ENCODE measurements at regions not wholly inside any gene's neighbourhood (a gene's known extent, or its start where the extent isn't known, plus 50 kb on each side); places are given as distances from the start of the nearest gene placed in this dataset.

GRCh38 chr18:25647404-25647803 is 295.4 kb upstream of the ZNF521 start:
- DNase-seq (ENCODE audit: low read depth in 3 of 3), result no peak

DNA sequence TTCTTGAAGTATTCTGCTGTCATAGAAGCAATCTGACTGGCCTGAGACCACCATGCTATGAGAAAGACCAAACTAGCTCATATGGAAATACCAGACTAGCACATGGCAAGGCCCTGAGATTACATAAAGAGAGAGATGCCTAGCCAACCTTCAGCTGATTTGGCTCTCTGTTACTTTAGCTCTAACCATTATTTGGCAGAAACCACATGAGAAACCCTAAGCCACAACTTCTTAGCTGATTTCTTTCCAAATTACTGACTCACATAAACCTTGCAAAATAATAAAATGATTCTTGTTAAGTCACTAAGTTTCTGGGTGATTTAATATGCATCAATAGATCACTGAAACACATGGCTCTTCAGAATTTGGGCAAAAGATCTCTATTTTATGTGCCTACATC is 295.0 kb upstream of the ZNF521 start:
- DNase-seq (ENCODE audit: low read depth in 3 of 3), result no peak

- no peak for DNase-seq (ENCODE audit: low read depth in 3 of 3)
Observed at GRCh38 chr18:25639596-25639995, 287.6 kb upstream of the ZNF521 start.

GRCh38 chr18:25633563-25633962 is 281.6 kb upstream of the ZNF521 start:
- no peak for DNase-seq (ENCODE audit: low read depth in 3 of 3)

DNA sequence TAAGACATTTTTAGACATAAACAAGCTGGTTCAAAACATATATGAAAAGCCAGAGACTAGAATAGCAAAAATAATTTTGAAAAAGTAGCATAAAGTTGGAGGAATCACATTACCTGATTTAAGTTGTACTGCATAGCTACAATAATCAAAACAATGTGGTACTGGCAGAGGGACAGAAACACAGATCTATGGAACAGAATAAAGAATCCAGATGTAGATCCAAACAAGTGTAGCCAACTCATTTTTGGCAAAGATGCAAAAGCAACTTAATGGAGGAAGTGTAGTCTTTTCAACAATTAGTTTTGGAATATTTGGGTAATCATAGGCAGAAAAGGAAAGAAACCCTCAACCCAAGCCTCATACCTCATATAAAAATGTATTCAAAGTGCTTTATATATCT is 278.7 kb upstream of the ZNF521 start:
- no peak for DNase-seq (ENCODE audit: low read depth in 3 of 3)

DNA sequence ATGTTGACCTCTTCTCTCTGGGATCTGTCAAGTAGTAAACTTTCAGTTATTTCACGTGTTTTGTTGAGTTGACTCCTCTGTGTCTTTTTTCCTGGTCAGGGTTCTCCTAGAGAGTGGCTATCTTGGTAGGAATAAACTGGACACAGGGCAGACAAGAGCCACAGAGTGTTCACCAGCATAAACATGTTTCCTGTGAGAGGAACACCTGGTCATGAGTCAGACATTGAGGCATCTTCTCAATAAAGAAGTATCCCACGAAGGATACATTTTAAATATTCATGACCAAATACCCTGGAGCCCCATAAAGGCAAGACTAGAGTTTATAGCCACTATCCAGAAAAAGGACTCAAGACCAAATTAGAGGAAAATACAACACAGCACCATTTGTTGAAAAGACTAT is 269.7 kb upstream of the ZNF521 start:
- no peak for DNase-seq (ENCODE audit: low read depth in 3 of 3)

DNA sequence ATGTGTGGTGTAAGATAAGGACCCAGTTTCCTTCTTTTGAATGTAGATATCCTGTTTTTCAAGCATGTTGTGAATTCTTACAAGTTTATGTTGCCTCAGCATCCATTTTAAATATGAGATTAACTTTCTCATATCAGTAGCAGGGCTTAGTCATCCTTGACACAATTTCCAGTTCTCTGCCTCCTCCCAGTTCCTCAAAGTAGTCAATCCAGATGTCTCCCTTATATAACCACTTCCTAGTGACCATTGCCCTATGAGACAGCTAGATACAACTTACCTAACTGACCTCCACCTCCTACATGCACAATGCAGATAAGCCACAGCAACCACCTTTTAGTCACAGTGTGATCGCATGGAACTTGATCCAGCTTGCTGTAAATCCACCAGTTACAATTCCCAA is 269.2 kb upstream of the ZNF521 start:
- no peak for DNase-seq (ENCODE audit: low read depth in 3 of 3)

DNA sequence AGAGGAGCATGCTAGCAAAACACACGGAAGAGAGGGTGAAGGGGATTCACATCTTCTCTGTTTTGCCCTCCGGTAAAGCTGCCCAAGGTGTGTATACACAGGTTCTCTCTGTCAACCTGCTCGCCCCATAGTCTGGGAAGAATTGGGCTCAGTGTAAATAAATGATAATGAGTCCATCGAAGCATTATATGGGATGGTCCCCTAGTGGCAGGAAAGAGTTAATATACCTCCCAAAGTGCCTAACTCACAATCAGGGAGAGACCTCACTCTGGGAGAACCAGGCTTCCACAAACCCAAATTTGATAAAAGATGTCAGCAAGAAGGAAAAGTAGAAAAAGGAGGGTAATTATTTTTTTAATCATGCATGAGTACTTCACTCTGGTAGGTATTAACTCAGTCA is 262.2 kb upstream of the ZNF521 start:
- no peak for DNase-seq (ENCODE audit: low read depth in 3 of 3)

DNA sequence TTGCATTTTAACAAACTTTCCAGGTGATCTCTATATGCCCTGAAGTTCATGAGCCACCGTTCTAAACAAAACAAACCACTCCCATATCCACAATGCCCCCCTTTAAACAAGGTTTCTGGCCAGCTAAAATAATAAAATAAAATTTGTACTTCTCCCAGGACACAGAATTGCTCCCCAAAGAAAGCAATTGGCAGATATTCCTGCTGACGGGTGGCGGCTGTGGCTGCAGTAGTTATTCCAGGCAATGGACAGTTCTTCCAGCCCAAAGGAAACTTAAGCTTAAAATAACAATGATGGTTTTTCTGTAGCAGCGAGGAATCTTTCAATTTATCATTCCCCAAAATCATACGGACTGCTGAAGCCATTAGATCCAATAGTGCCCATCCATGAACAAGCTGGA is 260.5 kb upstream of the ZNF521 start:
- DNase-seq (ENCODE audit: low read depth in 3 of 3), result no peak

GRCh38 chr18:25608091-25608490 is 256.1 kb upstream of the ZNF521 start:
- no peak for DNase-seq (ENCODE audit: low read depth in 3 of 3)

- DNase-seq (ENCODE audit: low read depth in 3 of 3), result no peak
Observed at GRCh38 chr18:25604894-25605597, 253.1 kb upstream of the ZNF521 start.

GRCh38 chr18:25604196-25604893 is 252.4 kb upstream of the ZNF521 start:
- DNase-seq (ENCODE audit: low read depth in 3 of 3), result no peak

- DNase-seq (ENCODE audit: low read depth in 3 of 3), result no peak
Observed at GRCh38 chr18:25599443-25599842, 247.5 kb upstream of the ZNF521 start.

DNA sequence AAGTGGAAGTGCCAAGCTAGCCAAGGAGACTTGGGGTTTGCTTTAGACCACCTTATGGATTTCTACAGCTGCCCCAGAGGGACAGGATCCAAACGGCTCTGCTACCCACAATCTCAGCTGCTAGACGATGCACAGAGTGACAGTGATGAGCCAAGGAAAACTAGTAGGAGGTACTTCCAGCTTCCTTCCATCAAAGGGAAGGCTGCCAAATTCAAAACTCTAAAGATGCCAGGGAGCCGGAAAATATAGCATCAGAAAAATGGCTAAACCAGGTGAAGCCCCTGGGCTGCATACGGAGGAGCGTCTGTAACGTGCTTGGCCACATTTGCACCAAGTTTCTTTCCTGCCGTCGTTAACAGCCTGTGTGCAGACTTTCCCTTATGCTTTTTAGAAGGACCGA is 245.5 kb upstream of the ZNF521 start:
- DNase-seq (ENCODE audit: low read depth in 3 of 3), result no peak

- no peak for DNase-seq (ENCODE audit: low read depth in 3 of 3)
Observed at GRCh38 chr18:25595274-25596060, 243.5 kb upstream of the ZNF521 start.

- DNase-seq (ENCODE audit: low read depth in 3 of 3), result no peak
Observed at GRCh38 chr18:25594351-25594750, 242.4 kb upstream of the ZNF521 start.

DNA sequence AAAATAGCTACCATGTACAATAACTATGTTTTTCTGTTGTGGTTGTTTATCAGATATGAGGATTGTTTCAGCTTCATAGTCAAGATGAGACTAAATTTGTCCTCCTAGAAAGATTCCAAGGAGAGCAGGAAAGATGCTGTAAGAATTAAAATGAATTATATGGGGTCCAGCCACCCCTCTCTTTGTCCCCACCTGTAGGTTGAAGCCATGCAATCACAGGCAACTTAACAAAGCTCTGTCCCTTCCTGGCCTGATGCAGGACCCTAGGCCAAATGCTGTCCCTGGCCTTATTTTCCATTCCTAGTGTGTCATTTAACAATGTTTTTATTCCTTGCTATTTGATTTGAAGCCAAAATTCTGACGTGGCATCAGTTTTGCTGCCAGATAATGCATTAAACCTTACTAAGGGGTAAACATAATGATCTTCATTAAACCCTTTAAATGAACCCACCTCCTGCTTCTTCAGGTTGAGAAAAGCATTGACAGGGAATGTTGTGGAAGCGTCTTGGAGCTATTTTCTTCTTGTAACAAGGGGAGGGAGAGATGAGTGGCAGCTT is 240.9 kb upstream of the ZNF521 start:
- DNase-seq (ENCODE audit: low read depth in 3 of 3), result no peak

GRCh38 chr18:25590456-25590855 is 238.5 kb upstream of the ZNF521 start:
- no peak for DNase-seq (ENCODE audit: low read depth in 3 of 3)

- DNase-seq (ENCODE audit: low read depth in 3 of 3), result no peak
Observed at GRCh38 chr18:25587545-25587944, 235.6 kb upstream of the ZNF521 start.

GRCh38 chr18:25568986-25569385 is 217.0 kb upstream of the ZNF521 start:
- no peak for DNase-seq (ENCODE audit: low read depth in 3 of 3)

DNA sequence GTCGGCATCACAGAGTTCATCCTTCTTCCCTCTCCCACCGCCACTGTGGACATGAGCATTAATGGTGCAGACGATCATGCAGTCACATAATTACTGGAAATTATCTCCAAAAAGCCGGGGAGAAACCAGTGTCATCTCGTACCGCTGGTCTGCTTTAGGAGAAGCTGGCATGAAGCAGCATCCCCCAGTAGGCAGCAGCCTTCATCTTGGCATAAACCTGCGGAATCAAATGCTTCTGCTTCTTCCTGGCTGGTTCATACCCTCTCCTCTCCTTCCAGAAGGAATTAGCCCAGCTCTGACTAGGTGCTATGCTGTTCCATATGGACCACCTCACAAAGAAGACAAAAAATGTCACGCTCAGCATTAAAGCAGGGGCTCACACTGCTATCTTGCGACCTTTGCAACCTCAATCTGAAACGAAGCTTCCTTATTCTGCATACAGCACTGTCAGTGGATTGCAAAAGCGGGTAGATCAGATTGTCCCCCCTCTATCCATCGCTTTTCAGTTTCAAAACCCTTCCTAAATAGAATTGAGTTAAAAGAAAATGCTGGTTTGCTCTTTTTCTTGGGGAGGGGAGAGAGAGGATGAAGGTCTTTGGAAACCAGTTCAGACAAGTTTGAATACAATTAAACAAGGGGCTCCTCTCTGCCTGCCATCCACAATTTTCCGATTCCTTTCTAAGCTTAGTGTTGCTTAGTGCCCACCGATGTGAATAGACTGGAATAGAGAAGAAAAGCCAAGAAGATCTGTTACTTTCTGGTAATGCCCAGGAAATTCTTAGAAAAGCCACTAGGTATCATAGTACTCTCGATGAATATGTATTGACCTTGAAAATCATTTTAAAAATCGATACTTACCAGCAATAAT is 212.1 kb upstream of the ZNF521 start:
- DNase-seq (ENCODE audit: low read depth in 3 of 3), result no peak

GRCh38 chr18:25563346-25563745 is 211.4 kb upstream of the ZNF521 start:
- no peak for DNase-seq (ENCODE audit: low read depth in 3 of 3)
